SK-N-SH (cell line): ENCODE measurements at regions not wholly inside any gene's neighbourhood (a gene's known extent, or its start where the extent isn't known, plus 50 kb on each side); places are given as distances from the start of the nearest gene placed in this dataset.

ENCODE experiments used
- CTCF ChIA-PET: fragments of 300-600, 350-600 bp; formaldehyde crosslinking; extraction: SDS; loops from one replicate; lab custom pipeline; 2021; lab: Yijun Ruan, JAX
- POLR2A ChIA-PET: fragments of 350-600 bp; sonication (Branson Sonifier 250); formaldehyde crosslinking; extraction: SDS; loops from one replicate; lab custom pipeline; 2020; ENCODE audit warnings: antibody characterized with exemption, inconsistent platforms; lab: Yijun Ruan, JAX
- DNase-seq: peaks from one replicate; pipeline ENCODE4 v3.0.0; 2012
- H2AFZ ChIP-seq: fragments of 200-600 bp; sonication (generic); 2 replicates; pipeline ENCODE4 v1.8.1; 2016; ENCODE audit warnings: antibody characterized with exemption, mild to moderate bottlenecking, low read depth
- H3F3A ChIP-seq: fragments of 200-600 bp; sonication (generic); replicated peaks from 2 replicates; pipeline ENCODE3; 2016; ENCODE audit warnings: antibody characterized with exemption, mild to moderate bottlenecking; ENCODE audit not compliant: insufficient read depth
- H3K27ac ChIP-seq, 2 experiments: fragments of 200-500 bp in 1 of 2; fragments of 200-600 bp in 1 of 2; sonication (Bioruptor generic) in 1 of 2; sonication (generic), shearing (Covaris generic) in 1 of 2; 2 replicates each; pipeline versions ENCODE4 v1.5.1 to v1.6.1; 2014 to 2016; ENCODE audit warnings: low read depth in 2 of 2, inconsistent platforms in 1 of 2, low read length in 1 of 2, mild to moderate bottlenecking in 1 of 2, mixed read lengths in 1 of 2
- H3K27me3 ChIP-seq: fragments of 200-600 bp; sonication (generic), shearing (Covaris generic); 2 replicates; pipeline ENCODE4 v1.6.1; 2016; ENCODE audit warnings: mixed run types; ENCODE audit not compliant: insufficient read depth
- H3K36me3 ChIP-seq, 2 experiments: fragments of 200-500 bp in 1 of 2; fragments of 200-600 bp in 1 of 2; sonication (Bioruptor generic) in 1 of 2; sonication (generic) in 1 of 2; replicated peaks in 1 of 2; 2 replicates each; pipeline versions ENCODE3 to v1.5.1; 2014 to 2016; ENCODE audit warnings: low read length in 1 of 2, mild to moderate bottlenecking in 1 of 2; ENCODE audit not compliant: insufficient read depth in 2 of 2, control insufficient read depth in 1 of 2
- H3K4me1 ChIP-seq, 2 experiments: fragments of 200-500 bp in 1 of 2; fragments of 200-600 bp in 1 of 2; sonication (Bioruptor generic) in 1 of 2; sonication (generic), shearing (Covaris generic) in 1 of 2; 2 replicates each; pipeline versions ENCODE4 v1.5.1 to v1.6.1; 2014 to 2016; ENCODE audit warnings: low read depth in 1 of 2, low read length in 1 of 2, mixed run types in 1 of 2; ENCODE audit not compliant: insufficient read depth in 2 of 2, control insufficient read depth in 1 of 2
- H3K4me2 ChIP-seq: fragments of 200-600 bp; sonication (generic), shearing (Covaris generic); 2 replicates; pipeline ENCODE4 v1.6.1; 2017; ENCODE audit warnings: mixed run types
- H3K4me3 ChIP-seq, 2 experiments: fragments of 200-500 bp in 1 of 2; fragments of 200-600 bp in 1 of 2; sonication (Bioruptor generic) in 1 of 2; sonication (generic), shearing (Covaris generic) in 1 of 2; 2 replicates each; pipeline versions ENCODE4 v1.5.1 to v1.8.1; 2014 to 2016; ENCODE audit warnings: low read depth in 2 of 2, inconsistent platforms in 1 of 2, low read length in 1 of 2, mild to moderate bottlenecking in 1 of 2, mixed read lengths in 1 of 2, moderate library complexity in 1 of 2
- H3K79me2 ChIP-seq: fragments of 200-600 bp; sonication (generic); 2 replicates; pipeline ENCODE4 v1.8.1; 2017; ENCODE audit warnings: mild to moderate bottlenecking; ENCODE audit not compliant: insufficient read depth
- H3K9ac ChIP-seq: fragments of 200-600 bp; sonication (generic); 2 replicates; pipeline ENCODE4 v1.6.1; 2017; ENCODE audit warnings: mixed run types
- H3K9me2 ChIP-seq: fragments of 200-600 bp; sonication (generic); 2 replicates; pipeline ENCODE4 v1.6.1; 2017; ENCODE audit warnings: mixed run types
- H3K9me3 ChIP-seq: fragments of 200-600 bp; sonication (generic); 2 replicates; pipeline ENCODE4 v1.6.1; 2017; ENCODE audit warnings: mixed run types, mild to moderate bottlenecking, moderate library complexity
- H4K20me1 ChIP-seq: fragments of 200-600 bp; sonication (generic); 2 replicates; pipeline ENCODE4 v1.6.1; 2017; ENCODE audit warnings: mild to moderate bottlenecking, mixed run types; ENCODE audit not compliant: insufficient read depth
- CTCF ChIP-seq: fragments of 200-600 bp; sonication (generic); IDR thresholded peaks from 2 replicates; pipeline ENCODE4 v1.6.1; 2017; ENCODE audit warnings: antibody characterized with exemption, mild to moderate bottlenecking, moderate library complexity
- ELF1 ChIP-seq: IDR thresholded peaks from 2 replicates; pipeline ENCODE4 v1.4.0; 2012
- EP300 ChIP-seq, 2 experiments: IDR thresholded peaks; 2 replicates each; pipeline versions ENCODE4 v1.4.0 to v1.6.1; 2012; ENCODE audit warnings: borderline replicate concordance in 1 of 2, low read depth in 1 of 2, low read length in 1 of 2
- FOSL2 ChIP-seq: IDR thresholded peaks from 2 replicates; pipeline ENCODE4 v1.4.0; 2012; ENCODE audit warnings: low read depth, mild to moderate bottlenecking, moderate library complexity, borderline replicate concordance
- FOXJ3 ChIP-seq: sonication (generic); formaldehyde crosslinking; IDR thresholded peaks from 2 replicates; pipeline ENCODE4 v1.5.1; 2020; ENCODE audit warnings: mild to moderate bottlenecking, missing genetic modification reagents
- FOXM1 ChIP-seq: IDR thresholded peaks from 2 replicates; pipeline ENCODE4 v1.4.0; 2012; ENCODE audit warnings: low read depth, mild to moderate bottlenecking
- GABPA ChIP-seq: IDR thresholded peaks from 2 replicates; pipeline ENCODE4 v1.4.0; 2012; ENCODE audit warnings: low read depth, mild to moderate bottlenecking
- IRF3 ChIP-seq: fragments of 150-350 bp; IDR thresholded peaks from 2 replicates; pipeline ENCODE4 v1.6.1; 2016; ENCODE audit warnings: mild to moderate bottlenecking, low read depth, low read length
- MAX ChIP-seq: IDR thresholded peaks from 2 replicates; pipeline ENCODE4 v1.4.0; 2012; ENCODE audit warnings: low read depth
- NRF1 ChIP-seq: IDR thresholded peaks from 2 replicates; pipeline ENCODE4 v1.6.1; 2012; ENCODE audit warnings: low read depth, mild to moderate bottlenecking, low read length
- POLR2AphosphoS5 ChIP-seq: IDR thresholded peaks from 2 replicates; pipeline ENCODE4 v1.6.1; 2012; ENCODE audit warnings: low read depth, low read length
- RAD21 ChIP-seq: IDR thresholded peaks from 2 replicates; pipeline ENCODE4 v1.6.1; 2012; ENCODE audit warnings: mild to moderate bottlenecking, low read length
- RXRA ChIP-seq: IDR thresholded peaks from 2 replicates; pipeline ENCODE4 v1.4.0; 2012; ENCODE audit warnings: low read depth, mild to moderate bottlenecking, borderline replicate concordance
- SMC3 ChIP-seq: IDR thresholded peaks from 2 replicates; pipeline ENCODE4 v1.6.1; 2012; ENCODE audit warnings: low read depth, low read length, improper control_type of control experiment
- TAF1 ChIP-seq: IDR thresholded peaks from 2 replicates; pipeline ENCODE4 v1.6.1; 2012; ENCODE audit warnings: low read depth, mild to moderate bottlenecking, low read length, moderate library complexity, borderline replicate concordance
- TEAD4 ChIP-seq: IDR thresholded peaks from 2 replicates; pipeline ENCODE4 v1.4.0; 2012; ENCODE audit warnings: mild to moderate bottlenecking, borderline replicate concordance; ENCODE audit not compliant: insufficient read depth
- USF1 ChIP-seq: IDR thresholded peaks from 2 replicates; pipeline ENCODE4 v1.4.0; 2012; ENCODE audit warnings: low read depth, borderline replicate concordance
- ZBTB33 ChIP-seq: IDR thresholded peaks from 2 replicates; pipeline ENCODE4 v1.4.0; 2012; ENCODE audit warnings: low read depth, borderline replicate concordance
- WGBS: methylation state at CpG from one replicate; pipeline ENCODE4 v1.1.6; 2017; ENCODE audit warnings: low lambda C conversion rate; 5-methylcytosine and 5-hydroxymethylcytosine counted together

- H3K9me3 ChIP-seq = no peaks in the 10 kb centered on the region
- H3K9me2 ChIP-seq = no peaks in the 10 kb centered on the region
- CTCF ChIA-PET = no interaction called here
- no peak overlapping the region for H2AFZ ChIP-seq
- H3K4me1 ChIP-seq = no peaks in the 10 kb centered on the region
- no peak overlapping the region for H3K9ac ChIP-seq
- H3F3A ChIP-seq = no peaks in the 10 kb centered on the region
- no peaks in the 10 kb centered on the region for H4K20me1 ChIP-seq
- H3K4me2 ChIP-seq = no peak overlapping the region
- POLR2A ChIA-PET = no interaction called here
- WGBS = 14% methylated on average over 16 of the region's 17 CpGs
- H3K4me3 ChIP-seq = no peak overlapping the region
- peaks cover 19% of the 10 kb centered on the region; the same call in 1 of the 2 replicates for H3K27me3 ChIP-seq
- H3K79me2 ChIP-seq = no peaks in the 10 kb centered on the region
- TF ChIP-seq NRF1 (no peak), USF1 (no peak), RXRA (no peak), EP300 (IDR thresholded peaks at IDR 0.05; ENCODE audit: borderline replicate concordance in 1 of 2, low read depth in 1 of 2, low read length in 1 of 2) (no peak), IRF3 (no peak), FOXJ3 (CRISPR knock-in tag) (no peak), RAD21 (no peak), ZBTB33 (no peak), GABPA (no peak), SMC3 (no peak), POLR2AphosphoS5 (no peak), TEAD4 (no peak), FOSL2 (no peak), CTCF (no peak), TAF1 (no peak), FOXM1 (no peak), ELF1 (no peak), MAX (no peak)
- TF ChIP-seq, all 33 proteins: peak for 0
- no peak for DNase-seq
- Histone ChIP-seq H3K36me3 (no peaks in the 10 kb centered on the region), H3K27ac (no peak overlapping the region)
Measured at GRCh38 chr10:44589181-44589943, 204.5 kb upstream of the CXCL12 start.
